ENCODE measurements at regions not wholly inside any gene's neighbourhood (a gene's known extent, or its start where the extent isn't known, plus 50 kb on each side); places are given as distances from the start of the nearest gene placed in this dataset.

DNA sequence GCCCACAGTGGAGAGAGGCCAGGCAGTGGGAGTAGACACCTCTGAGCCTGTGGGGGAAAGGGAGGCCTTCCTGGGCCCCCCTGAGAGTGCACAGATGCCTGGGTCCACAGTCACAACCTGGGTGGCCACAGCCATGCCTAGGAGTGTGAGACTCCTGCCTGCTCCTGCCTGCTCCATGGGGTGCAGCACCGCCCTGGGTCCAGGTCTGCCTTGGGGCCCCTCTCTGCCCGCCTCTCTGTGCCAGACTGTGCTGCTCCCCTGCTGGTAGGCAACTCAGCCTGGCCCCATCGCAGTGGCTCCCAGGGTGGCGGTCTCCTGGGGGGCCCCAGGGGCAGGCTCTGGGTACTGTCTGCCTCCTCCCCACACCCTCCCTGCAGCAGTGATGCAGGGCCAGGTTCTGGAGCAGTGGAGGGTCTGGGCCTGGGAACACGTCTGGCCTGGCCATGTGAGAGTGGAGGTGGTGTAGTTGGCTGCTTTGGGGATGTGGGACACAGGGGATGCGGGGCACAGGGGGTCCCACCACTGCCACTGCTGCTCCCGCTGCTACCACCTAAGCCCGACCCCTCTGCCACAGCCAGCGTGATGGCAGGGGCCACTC lies 60.1 kb upstream of the DLX2 start:
- no peak overlapping the region for H3K18ac ChIP-seq (ENCODE audit: extremely low read depth, low read length)
- DNase-seq (ENCODE audit: low read depth in 1 of 2, low spot score in 2 of 2) (no peak), FAIRE-seq (no peak)
- no peaks in the 10 kb centered on the region for H3K79me2 ChIP-seq (ENCODE audit: control insufficient read depth in 1 of 2, insufficient read depth in 2 of 2, low read length in 2 of 2)
- no peak overlapping the region for H2BK12ac ChIP-seq (ENCODE audit: low read depth, low read length)
- H4K20me1 ChIP-seq (replicated peaks in 1 of 2; ENCODE audit: control insufficient read depth in 1 of 2, insufficient read depth in 2 of 2, low read length in 2 of 2), result no peaks in the 10 kb centered on the region
- no peak overlapping the region for H3K56ac ChIP-seq (replicated peaks; ENCODE audit: insufficient read length, low read depth, low read length)
- H3K23me2 ChIP-seq (ENCODE audit: low read depth, low read length), result no peaks in the 10 kb centered on the region
- H3K4me2 ChIP-seq (ENCODE audit: insufficient read depth in 1 of 2, low read depth in 2 of 2, low read length in 2 of 2), result no peak overlapping the region
- no peak overlapping the region for H4K5ac ChIP-seq (ENCODE audit: insufficient read length, low read depth, low read length)
- no peaks in the 10 kb centered on the region for H3K79me1 ChIP-seq (ENCODE audit: low read depth, low read length)
- 87% methylated on average over 8 of the region's 9 CpGs; no CpG with 5 or more reads in 1 of the 2 experiments for WGBS, 2 experiments (ENCODE audit: extremely low coverage in 1 of 2, insufficient coverage in 1 of 2, insufficient read length in 1 of 2, insufficient replicate concordance in 2 of 2, low coverage in 1 of 2, low lambda C conversion rate in 2 of 2, missing lambda C conversion rate in 1 of 2)
- no peaks in the 10 kb centered on the region for H3K27me3 ChIP-seq (replicated peaks in 1 of 4; ENCODE audit: control insufficient read depth in 3 of 4, extremely low read depth in 1 of 4, insufficient read depth in 3 of 4, low read length in 3 of 4)
- no peak overlapping the region for H3K14ac ChIP-seq (ENCODE audit: insufficient read length)
- no peak overlapping the region for H2BK120ac ChIP-seq (replicated peaks; ENCODE audit: low read depth, low read length)
- ChIA-PET CTCF (ENCODE audit: partially characterized antibody) (no interaction called here), POLR2A (ENCODE audit: partially characterized antibody) (no interaction called here)
- no peak overlapping the region for H3K9ac ChIP-seq (replicated peaks in 1 of 4; ENCODE audit: extremely low read depth in 1 of 4, low read depth in 3 of 4, low read length in 3 of 4)
- no peak overlapping the region for H4K8ac ChIP-seq (ENCODE audit: extremely low read depth, insufficient read depth, low read length)
- H3K4me3 ChIP-seq (ENCODE audit: extremely low read depth in 1 of 4, insufficient read depth in 2 of 4, low read depth in 3 of 4, low read length in 4 of 4), result no peak overlapping the region
- H2BK20ac ChIP-seq (ENCODE audit: low read length), result no peak overlapping the region
- TF ChIP-seq SIN3A (conservative IDR thresholded peaks at IDR 0.05 in 1 of 2, IDR thresholded peaks at IDR 0.05 in 1 of 2; ENCODE audit: low read depth in 1 of 2, low read length in 2 of 2) (no peak), TEAD4 (IDR thresholded peaks at IDR 0.05; ENCODE audit: low read depth, low read length) (no peak), SP4 (IDR thresholded peaks at IDR 0.05; ENCODE audit: low read length) (no peak), RAD21 (IDR thresholded peaks at IDR 0.05 in 1 of 2, conservative IDR thresholded peaks at IDR 0.05 in 1 of 2; ENCODE audit: low read depth in 2 of 2, low read length in 2 of 2) (no peak), CBX8 (IDR thresholded peaks at IDR 0.05; ENCODE audit: borderline replicate concordance, low read depth, low read length) (no peak), RBBP5 (IDR thresholded peaks at IDR 0.05; ENCODE audit: borderline replicate concordance, low read depth, low read length) (no peak), YY1 (IDR thresholded peaks at IDR 0.05; ENCODE audit: low read depth, low read length) (no peak), CHD2 (IDR thresholded peaks at IDR 0.05; ENCODE audit: low read length) (no peak), TBP (IDR thresholded peaks at IDR 0.05; ENCODE audit: low read depth, low read length) (no peak)
- TF ChIP-seq, protein P1, sequence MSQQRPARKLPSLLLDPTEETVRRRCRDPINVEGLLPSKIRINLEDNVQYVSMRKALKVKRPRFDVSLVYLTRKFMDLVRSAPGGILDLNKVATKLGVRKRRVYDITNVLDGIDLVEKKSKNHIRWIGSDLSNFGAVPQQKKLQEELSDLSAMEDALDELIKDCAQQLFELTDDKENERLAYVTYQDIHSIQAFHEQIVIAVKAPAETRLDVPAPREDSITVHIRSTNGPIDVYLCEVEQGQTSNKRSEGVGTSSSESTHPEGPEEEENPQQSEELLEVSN (IDR thresholded peaks at IDR 0.05), result no peak
- H2BK15ac ChIP-seq (ENCODE audit: low read length), result no peak overlapping the region
- no peak overlapping the region for H2AK5ac ChIP-seq (ENCODE audit: low read depth, low read length)
- no peak overlapping the region for H4K91ac ChIP-seq (replicated peaks; ENCODE audit: insufficient read length, low read length)
- no peak overlapping the region for H3K23ac ChIP-seq (ENCODE audit: insufficient read length)
- H3K9me3 ChIP-seq (ENCODE audit: insufficient read depth in 2 of 2, low read depth in 1 of 2, low read length in 1 of 2), result peaks cover 2 to 4% of the 10 kb centered on the region in 2 experiments; a peak in 1 of 4 replicates
- H3K4ac ChIP-seq (replicated peaks; ENCODE audit: insufficient read length, low read depth, low read length), result no peak overlapping the region
- no peak overlapping the region for H3K27ac ChIP-seq (ENCODE audit: low read depth, low read length)
- no peak overlapping the region for H2BK5ac ChIP-seq (ENCODE audit: low read depth, low read length)
- H3K4me1 ChIP-seq (replicated peaks in 1 of 4; ENCODE audit: control insufficient read depth in 3 of 4, insufficient read depth in 4 of 4, low read length in 3 of 4), result no peaks in the 10 kb centered on the region; a peak in 2 of 7 replicates
- no peaks in the 10 kb centered on the region for H3K36me3 ChIP-seq (ENCODE audit: control insufficient read depth in 2 of 4, insufficient read depth in 4 of 4, low read length in 3 of 4)
- H2AFZ ChIP-seq (ENCODE audit: low read length), result no peak overlapping the region
